Keratinocyte (primary cell): ENCODE measurements at regions not wholly inside any gene's neighbourhood (a gene's known extent, or its start where the extent isn't known, plus 50 kb on each side); places are given as distances from the start of the nearest gene placed in this dataset.

Experiments
- DNase-seq: peaks from one replicate; pipeline ENCODE4 v3.0.0-alpha.2; 2011; ENCODE audit warnings: low read depth, missing footprints, low spot score
- FAIRE-seq: peaks from 2 replicates; lab custom pipeline; 2011; peaks lifted over from hg19 to GRCh38; lab: Jason Lieb, UNC
- H2AFZ ChIP-seq: 2 replicates; pipeline ENCODE4 v1.6.0; 2012; ENCODE audit warnings: low read length, control low read depth, inconsistent platforms; ENCODE audit not compliant: control insufficient read depth
- H3K27ac ChIP-seq: 2 replicates; pipeline ENCODE4 v1.5.1; 2011; ENCODE audit warnings: low read length; ENCODE audit not compliant: control insufficient read depth, insufficient read depth
- H3K27me3 ChIP-seq: 3 replicates; pipeline ENCODE4 v1.6.0; 2011; ENCODE audit warnings: low read length; ENCODE audit not compliant: control insufficient read depth, insufficient read depth; ENCODE audit errors: extremely low read depth
- H3K36me3 ChIP-seq, 2 experiments: 2 replicates in 1 of 2; 3 replicates in 1 of 2; pipeline ENCODE4 v1.5.1; 2011; ENCODE audit warnings: low read length in 2 of 2, mild to moderate bottlenecking in 1 of 2; ENCODE audit not compliant: control insufficient read depth in 2 of 2, insufficient read depth in 2 of 2; ENCODE audit errors: extremely low read depth in 1 of 2
- H3K4me1 ChIP-seq: 3 replicates; pipeline ENCODE4 v1.5.1; 2011; ENCODE audit warnings: low read length; ENCODE audit not compliant: control insufficient read depth, insufficient read depth; ENCODE audit errors: extremely low read depth
- H3K4me2 ChIP-seq: 3 replicates; pipeline ENCODE4 v1.6.0; 2011; ENCODE audit warnings: low read depth, low read length; ENCODE audit not compliant: control insufficient read depth, insufficient read depth; ENCODE audit errors: extremely low read depth
- H3K4me3 ChIP-seq, 3 experiments: fragments of 200-600 bp in 1 of 3; sonication (generic) in 1 of 3; 2 replicates in 2 of 3; 3 replicates in 1 of 3; pipeline ENCODE4 v1.5.1; 2011 to 2016; ENCODE audit warnings: low read length in 3 of 3, mild to moderate bottlenecking in 3 of 3, control low read depth in 2 of 3, inconsistent platforms in 1 of 3, low read depth in 1 of 3, mixed read lengths in 1 of 3, mixed run types in 1 of 3, moderate library complexity in 1 of 3; ENCODE audit not compliant: control insufficient read depth in 2 of 3, insufficient read depth in 2 of 3; ENCODE audit errors: extremely low read depth in 1 of 3
- H3K79me2 ChIP-seq: 2 replicates; pipeline ENCODE4 v1.6.0; 2012; ENCODE audit warnings: low read length; ENCODE audit not compliant: control insufficient read depth, insufficient read depth
- H3K9ac ChIP-seq: 3 replicates; pipeline ENCODE4 v1.6.0; 2011; ENCODE audit warnings: low read length; ENCODE audit not compliant: control insufficient read depth, insufficient read depth; ENCODE audit errors: extremely low read depth
- H3K9me1 ChIP-seq: 3 replicates; pipeline ENCODE4 v1.6.0; 2011; ENCODE audit warnings: low read length; ENCODE audit not compliant: control insufficient read depth, insufficient read depth; ENCODE audit errors: extremely low read depth
- H3K9me3 ChIP-seq: 2 replicates; pipeline ENCODE4 v1.5.1; 2012; ENCODE audit warnings: low read depth, low read length; ENCODE audit not compliant: control insufficient read depth
- H4K20me1 ChIP-seq: 3 replicates; pipeline ENCODE4 v1.6.0; 2011; ENCODE audit warnings: low read length; ENCODE audit not compliant: control insufficient read depth, insufficient read depth; ENCODE audit errors: extremely low read depth
- EZH2 ChIP-seq: IDR thresholded peaks from one replicate; pipeline ENCODE4 v1.6.1; 2012; ENCODE audit warnings: inconsistent platforms, mild to moderate bottlenecking, low read length, moderate library complexity
- dilution Hi-C: fragments of 300-500 bp; cut with MboI; formaldehyde crosslinking; loops from one replicate; pipeline ENCODE4 v1.7.0; 2020; ENCODE audit warnings: low sequenced_read_pairs; ENCODE audit not compliant: extremely low pct_ligation_motif_present
- TF ChIP-seq, protein P1 (sequence below), 3 experiments: IDR thresholded peaks in 1 of 3; conservative IDR thresholded peaks in 1 of 3; optimal IDR thresholded peaks in 1 of 3; 2 replicates in 2 of 3; 3 replicates in 1 of 3; pipeline versions ENCODE3 to v1.5.1; 2011; ENCODE audit warnings: low read length in 3 of 3, mild to moderate bottlenecking in 3 of 3, moderate library complexity in 2 of 3, control low read depth in 1 of 3, inconsistent platforms in 1 of 3; ENCODE audit not compliant: insufficient read depth in 2 of 3; ENCODE audit errors: extremely low read depth in 1 of 3

DNA sequence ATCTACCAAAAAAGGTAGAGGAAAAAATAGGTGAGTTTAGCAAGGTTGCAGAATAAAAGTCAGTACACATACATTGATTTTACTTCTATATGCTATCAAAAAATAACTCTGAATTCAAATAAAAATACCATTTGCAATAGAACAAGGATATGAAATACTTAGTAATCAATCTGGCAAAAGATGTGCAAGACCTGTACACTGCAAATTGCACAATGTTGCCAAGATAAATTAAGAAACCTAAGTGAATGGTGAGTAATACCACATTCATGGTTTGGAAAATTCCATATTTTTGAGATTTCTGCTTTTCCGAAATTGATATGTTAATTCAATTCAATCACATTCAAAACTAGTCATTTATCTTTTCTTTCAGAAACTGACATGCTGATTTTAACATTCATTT lies 464.8 kb downstream of the EPHA3 start:
- Histone ChIP-seq H3K27ac (no peak overlapping the region), H3K9me3 (no peaks in the 10 kb centered on the region), H3K4me2 (no peak overlapping the region), H3K79me2 (no peaks in the 10 kb centered on the region), H3K9me1 (no peaks in the 10 kb centered on the region), H3K27me3 (no peaks in the 10 kb centered on the region), H3K36me3 (no peaks in the 10 kb centered on the region), H3K4me3 (no peak overlapping the region), H2AFZ (no peak overlapping the region), H3K9ac (no peak overlapping the region), H4K20me1 (no peaks in the 10 kb centered on the region), H3K4me1 (no peaks in the 10 kb centered on the region)
- FAIRE-seq = no peak
- dilution Hi-C loops = no loop called here
- DNase-seq = no peak
- no peak for TF ChIP-seq EZH2
- TF ChIP-seq, protein P1, sequence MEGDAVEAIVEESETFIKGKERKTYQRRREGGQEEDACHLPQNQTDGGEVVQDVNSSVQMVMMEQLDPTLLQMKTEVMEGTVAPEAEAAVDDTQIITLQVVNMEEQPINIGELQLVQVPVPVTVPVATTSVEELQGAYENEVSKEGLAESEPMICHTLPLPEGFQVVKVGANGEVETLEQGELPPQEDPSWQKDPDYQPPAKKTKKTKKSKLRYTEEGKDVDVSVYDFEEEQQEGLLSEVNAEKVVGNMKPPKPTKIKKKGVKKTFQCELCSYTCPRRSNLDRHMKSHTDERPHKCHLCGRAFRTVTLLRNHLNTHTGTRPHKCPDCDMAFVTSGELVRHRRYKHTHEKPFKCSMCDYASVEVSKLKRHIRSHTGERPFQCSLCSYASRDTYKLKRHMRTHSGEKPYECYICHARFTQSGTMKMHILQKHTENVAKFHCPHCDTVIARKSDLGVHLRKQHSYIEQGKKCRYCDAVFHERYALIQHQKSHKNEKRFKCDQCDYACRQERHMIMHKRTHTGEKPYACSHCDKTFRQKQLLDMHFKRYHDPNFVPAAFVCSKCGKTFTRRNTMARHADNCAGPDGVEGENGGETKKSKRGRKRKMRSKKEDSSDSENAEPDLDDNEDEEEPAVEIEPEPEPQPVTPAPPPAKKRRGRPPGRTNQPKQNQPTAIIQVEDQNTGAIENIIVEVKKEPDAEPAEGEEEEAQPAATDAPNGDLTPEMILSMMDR (optimal IDR thresholded peaks at IDR 0.05 in 1 of 3, IDR thresholded peaks at IDR 0.05 in 1 of 3, conservative IDR thresholded peaks at IDR 0.05 in 1 of 3; ENCODE audit: extremely low read depth in 1 of 3, insufficient read depth in 2 of 3, low read length in 3 of 3) = no peak

DNA sequence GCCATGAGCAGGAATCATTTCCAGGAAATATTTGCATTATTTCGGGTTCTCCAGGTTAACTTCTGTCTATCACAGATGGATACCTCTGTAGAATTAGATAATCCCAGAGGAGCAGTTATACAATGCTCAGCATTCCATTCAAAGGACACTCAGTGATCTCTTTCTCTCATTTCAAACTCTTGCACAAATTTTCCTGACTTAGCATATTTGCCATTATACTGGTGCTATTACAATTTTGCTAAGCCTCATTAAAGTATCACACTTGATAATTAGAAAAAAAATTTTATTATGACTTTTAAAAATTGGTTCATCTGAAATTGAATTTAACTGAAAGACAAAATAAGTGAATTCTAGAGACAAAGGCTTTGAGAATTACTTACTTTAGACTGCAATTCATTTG lies 469.0 kb downstream of the EPHA3 start:
- no peak for DNase-seq
- Histone ChIP-seq H3K27ac (no peak overlapping the region), H3K36me3 (no peaks in the 10 kb centered on the region), H3K9ac (no peak overlapping the region), H3K9me1 (no peaks in the 10 kb centered on the region), H3K4me3 (no peak overlapping the region), H3K4me2 (no peak overlapping the region), H3K27me3 (no peaks in the 10 kb centered on the region), H3K4me1 (no peaks in the 10 kb centered on the region), H3K9me3 (no peaks in the 10 kb centered on the region), H3K79me2 (no peaks in the 10 kb centered on the region), H2AFZ (no peak overlapping the region), H4K20me1 (no peaks in the 10 kb centered on the region)
- TF ChIP-seq, protein P1 (optimal IDR thresholded peaks at IDR 0.05 in 1 of 3, IDR thresholded peaks at IDR 0.05 in 1 of 3, conservative IDR thresholded peaks at IDR 0.05 in 1 of 3; ENCODE audit: extremely low read depth in 1 of 3, insufficient read depth in 2 of 3, low read length in 3 of 3) = no peak
- TF ChIP-seq EZH2 = no peak
- dilution Hi-C loops = no loop called here
- no peak for FAIRE-seq
